ENCODE measurements at regions not wholly inside any gene's neighbourhood (a gene's known extent, or its start where the extent isn't known, plus 50 kb on each side); places are given as distances from the start of the nearest gene placed in this dataset.
A peak's percentile ranks its signal among the peaks of the same experiment; 100 is the strongest.
"Not testable (repeated sequence)": the region's sequence is repeated elsewhere in the genome, so short reads cannot be mapped to it uniquely, and the experiment has no call there.

- DNase-seq = no peak
Measured at GRCh38 chr5:119694284-119694683, 64.9 kb downstream of the FAM170A start.

- DNase-seq = no peak
Measured at GRCh38 chr5:119706049-119706448, 76.7 kb downstream of the FAM170A start.

- DNase-seq = no peak
Measured at GRCh38 chr5:119708076-119708790, 78.9 kb downstream of the FAM170A start.

- DNase-seq = no peak
Measured at GRCh38 chr5:119721775-119722174, 92.4 kb downstream of the FAM170A start.

GRCh38 chr5:119725291-119725690, 95.9 kb downstream of the FAM170A start:
- peak; percentile 33 for DNase-seq

- no peak for DNase-seq
Measured at GRCh38 chr5:119726544-119726943, 97.2 kb downstream of the FAM170A start.

- DNase-seq = no peak
Measured at GRCh38 chr5:119740225-119740624, 110.9 kb downstream of the FAM170A start.

GRCh38 chr5:119741691-119742090, 112.3 kb downstream of the FAM170A start:
- no peak for DNase-seq

GRCh38 chr5:119742311-119742710, 113.0 kb downstream of the FAM170A start:
- peak; percentile 7 for DNase-seq

- peak; percentile 51 for DNase-seq
Measured at GRCh38 chr5:119743927-119744326, 114.6 kb downstream of the FAM170A start.

- DNase-seq = no peak
Measured at GRCh38 chr5:119745976-119746375, 116.6 kb downstream of the FAM170A start.

GRCh38 chr5:119746984-119747383, 117.6 kb downstream of the FAM170A start:
- no peak for DNase-seq

GRCh38 chr5:119750887-119751733, 121.8 kb downstream of the FAM170A start:
- DNase-seq = no peak

GRCh38 chr5:119751734-119752094, 122.4 kb downstream of the FAM170A start:
- no peak for DNase-seq

GRCh38 chr5:119752921-119753886, 123.8 kb downstream of the FAM170A start:
- DNase-seq = no peak

GRCh38 chr5:119754825-119755224, 125.5 kb downstream of the FAM170A start:
- not testable (repeated sequence) for DNase-seq

GRCh38 chr5:119757276-119757675, 127.9 kb downstream of the FAM170A start:
- DNase-seq = no peak

- not testable (repeated sequence) for DNase-seq
Measured at GRCh38 chr5:119769695-119770693, 140.6 kb downstream of the FAM170A start.

- not testable (repeated sequence) for DNase-seq
Measured at GRCh38 chr5:119780145-119780544, 150.8 kb downstream of the FAM170A start.

- no peak for DNase-seq
Measured at GRCh38 chr5:119785057-119785456, 155.7 kb downstream of the FAM170A start.

GRCh38 chr5:119789406-119790117, 160.2 kb downstream of the FAM170A start:
- no peak for DNase-seq
